Kidney (tissue), 13 donors: ENCODE measurements at regions not wholly inside any gene's neighbourhood (a gene's known extent, or its start where the extent isn't known, plus 50 kb on each side); places are given as distances from the start of the nearest gene placed in this dataset.

ENCODE experiments used
- DNase-seq, 5 donors: peaks; one replicate each; pipeline ENCODE4 v3.0.0-alpha.2; 2013 to 2020
- FAIRE-seq: peaks from 2 replicates; lab custom pipeline; 2012; peaks lifted over from hg19 to GRCh38; lab: Jason Lieb, UNC
- H3K27ac ChIP-seq, 2 donors: one replicate each; pipeline ENCODE4 v1.7.0; 2013; ENCODE audit warnings: low read depth in 2 of 2, low read length in 2 of 2, inconsistent platforms in 1 of 2
- H3K27me3 ChIP-seq: one replicate; pipeline ENCODE4 v1.7.1; 2013; ENCODE audit warnings: low read length, inconsistent platforms; ENCODE audit not compliant: control insufficient read depth, insufficient read depth
- H3K36me3 ChIP-seq, 3 donors: one replicate each; pipeline versions ENCODE4 v1.7.0 to v1.7.1; 2013; ENCODE audit warnings: low read length in 3 of 3, control low read depth in 1 of 3, inconsistent platforms in 1 of 3; ENCODE audit not compliant: insufficient read depth in 3 of 3, control insufficient read depth in 2 of 3
- H3K4me1 ChIP-seq, 3 donors: one replicate each; pipeline versions ENCODE4 v1.7.0 to v1.7.1; 2013; ENCODE audit warnings: low read length in 3 of 3, inconsistent platforms in 1 of 3, low read depth in 1 of 3; ENCODE audit not compliant: control insufficient read depth in 2 of 3, insufficient read depth in 2 of 3
- H3K4me3 ChIP-seq, 3 donors: one replicate each; pipeline versions ENCODE4 v1.7.0 to v1.8.1; 2013; ENCODE audit warnings: low read length in 3 of 3, control low read depth in 1 of 3, inconsistent platforms in 1 of 3
- H3K9ac ChIP-seq, 3 donors: one replicate each; pipeline versions ENCODE4 v1.7.0 to v1.7.1; 2013; ENCODE audit warnings: low read length in 3 of 3, control low read depth in 1 of 3, inconsistent platforms in 1 of 3
- H3K9me3 ChIP-seq, 3 donors: one replicate each; pipeline versions ENCODE4 v1.7.0 to v1.7.1; 2013; ENCODE audit warnings: low read length in 3 of 3, control low read depth in 1 of 3, inconsistent platforms in 1 of 3; ENCODE audit not compliant: control insufficient read depth in 2 of 3, insufficient read depth in 1 of 3
- CTCF ChIP-seq: IDR thresholded peaks from 3 replicates; pipeline ENCODE4 v1.5.1; 2012; ENCODE audit warnings: mild to moderate bottlenecking, moderate library complexity, borderline replicate concordance; ENCODE audit not compliant: insufficient read depth; ENCODE audit errors: extremely low read depth
- intact Hi-C: fragments of 100-400 bp; cut with DNase I; formaldehyde crosslinking; loops from one replicate; pipeline ENCODE4 v1.11.1; 2022
- donor health status: control.
- donor health status: control.
- donor health status: control.
- donor health status: control.
- donor health status: control.
- donor health status: DM: yes; HTN: yes; CAD: no.
- donor health status: Normal renal cell carcinoma (clear cell type).

- H3K36me3 ChIP-seq = no peaks in the 10 kb centered on the region
Observed at GRCh38 chr5:21219966-21220365, 1232.0 kb upstream of the CDH18 start.

GRCh38 chr5:21219251-21219650 is 1231.3 kb upstream of the CDH18 start:
- H3K27ac ChIP-seq = no peak overlapping the region
- no peaks in the 10 kb centered on the region for H3K4me1 ChIP-seq
- H3K9ac ChIP-seq = no peak overlapping the region
- DNase-seq = peak in 1 of 5 donors; percentile 4
- H3K36me3 ChIP-seq = no peaks in the 10 kb centered on the region
- intact Hi-C loops = no loop called here
- no peak for TF ChIP-seq CTCF
- no peak for FAIRE-seq
- no peak overlapping the region for H3K4me3 ChIP-seq
- no peaks in the 10 kb centered on the region for H3K27me3 ChIP-seq
- no peaks in the 10 kb centered on the region for H3K9me3 ChIP-seq

More at GRCh38 chr5:21219966-21220365, 1232.0 kb upstream of the CDH18 start:
- intact Hi-C loops = no loop called here
- FAIRE-seq = no peak
- Histone ChIP-seq H3K9me3 (no peaks in the 10 kb centered on the region), H3K9ac (no peak overlapping the region), H3K27me3 (no peaks in the 10 kb centered on the region), H3K4me1 (no peaks in the 10 kb centered on the region), H3K4me3 (no peak overlapping the region), H3K27ac (no peak overlapping the region)
- no peak for DNase-seq
- no peak for TF ChIP-seq CTCF

GRCh38 chr5:21212026-21212425 is 1224.0 kb upstream of the CDH18 start:
- intact Hi-C loops = no loop called here
- no peaks in the 10 kb centered on the region for H3K27me3 ChIP-seq
- H3K4me3 ChIP-seq = no peak overlapping the region
- no peaks in the 10 kb centered on the region for H3K4me1 ChIP-seq
- no peak overlapping the region for H3K9ac ChIP-seq
- H3K27ac ChIP-seq = no peak overlapping the region
- TF ChIP-seq CTCF = no peak
- no peaks in the 10 kb centered on the region for H3K9me3 ChIP-seq
- DNase-seq = no peak
- no peak for FAIRE-seq
- no peaks in the 10 kb centered on the region for H3K36me3 ChIP-seq

- DNase-seq (no peak), FAIRE-seq (no peak)
- intact Hi-C loops = no loop called here
- Histone ChIP-seq H3K4me3 (no peak overlapping the region), H3K27me3 (no peaks in the 10 kb centered on the region), H3K9me3 (no peaks in the 10 kb centered on the region), H3K4me1 (no peaks in the 10 kb centered on the region), H3K36me3 (no peaks in the 10 kb centered on the region), H3K27ac (no peak overlapping the region), H3K9ac (no peak overlapping the region)
- no peak for TF ChIP-seq CTCF
Observed at GRCh38 chr5:21209409-21209808, 1221.4 kb upstream of the CDH18 start.
